ENCODE measurements at regions not wholly inside any gene's neighbourhood (a gene's known extent, or its start where the extent isn't known, plus 50 kb on each side); places are given as distances from the start of the nearest gene placed in this dataset.

- TF ChIP-seq EP300 (IDR thresholded peaks at IDR 0.05; ENCODE audit: low read length) (no peak), LARP7 (IDR thresholded peaks at IDR 0.05) (no peak), FOS (IDR thresholded peaks at IDR 0.05; ENCODE audit: extremely low read depth, insufficient read length) (no peak), MNT (conservative IDR thresholded peaks at IDR 0.05) (no peak), CHD2 (IDR thresholded peaks at IDR 0.05; ENCODE audit: low read depth, low read length) (no peak)
Observed at GRCh38 chr21:32070126-32070525, 197.3 kb downstream of the HUNK start.
